ENCODE measurements at regions not wholly inside any gene's neighbourhood (a gene's known extent, or its start where the extent isn't known, plus 50 kb on each side); places are given as distances from the start of the nearest gene placed in this dataset.

- DNase-seq (ENCODE audit: low read depth in 2 of 2), result no peak
- TF ChIP-seq CTCF (IDR thresholded peaks at IDR 0.05; ENCODE audit: low read depth, low read length), result no peak
Observed at GRCh38 chr14:30118992-30119640, 191.5 kb upstream of the PRKD1 start.

GRCh38 chr14:30125322-30125979 lies 197.8 kb upstream of the PRKD1 start:
- peak in 1 of 2 donors; percentile 18 for DNase-seq (ENCODE audit: low read depth in 2 of 2)
- H3K4me3 ChIP-seq (replicated peaks in 1 of 2; ENCODE audit: low read depth in 2 of 2, low read length in 2 of 2), result no peak overlapping the region
- no peak for TF ChIP-seq CTCF (IDR thresholded peaks at IDR 0.05; ENCODE audit: low read depth, low read length)

More at GRCh38 chr14:30118992-30119640, 191.5 kb upstream of the PRKD1 start:
- H3K4me3 ChIP-seq (replicated peaks in 1 of 2; ENCODE audit: low read depth in 2 of 2, low read length in 2 of 2), result no peak overlapping the region

- peak in 1 of 2 donors; percentile 25 for DNase-seq (ENCODE audit: low read depth in 2 of 2)
- no peak overlapping the region for H3K4me3 ChIP-seq (replicated peaks in 1 of 2; ENCODE audit: low read depth in 2 of 2, low read length in 2 of 2)
- TF ChIP-seq CTCF (IDR thresholded peaks at IDR 0.05; ENCODE audit: low read depth, low read length), result no peak
Observed at GRCh38 chr14:30129807-30130206, 202.2 kb upstream of the PRKD1 start.

GRCh38 chr14:30131581-30132097 lies 204.0 kb upstream of the PRKD1 start:
- H3K4me3 ChIP-seq (replicated peaks in 1 of 2; ENCODE audit: low read depth in 2 of 2, low read length in 2 of 2), result no peak overlapping the region
- DNase-seq (ENCODE audit: low read depth in 2 of 2), result no peak
- TF ChIP-seq CTCF (IDR thresholded peaks at IDR 0.05; ENCODE audit: low read depth, low read length), result no peak

GRCh38 chr14:30132196-30132595 lies 204.5 kb upstream of the PRKD1 start:
- TF ChIP-seq CTCF (IDR thresholded peaks at IDR 0.05; ENCODE audit: low read depth, low read length), result no peak
- DNase-seq (ENCODE audit: low read depth in 2 of 2), result no peak
- H3K4me3 ChIP-seq (replicated peaks in 1 of 2; ENCODE audit: low read depth in 2 of 2, low read length in 2 of 2), result no peak overlapping the region

- H3K4me3 ChIP-seq (replicated peaks in 1 of 2; ENCODE audit: low read depth in 2 of 2, low read length in 2 of 2), result no peak overlapping the region
- no peak for DNase-seq (ENCODE audit: low read depth in 2 of 2)
- no peak for TF ChIP-seq CTCF (IDR thresholded peaks at IDR 0.05; ENCODE audit: low read depth, low read length)
Observed at GRCh38 chr14:30134936-30135335, 207.3 kb upstream of the PRKD1 start.

All from cardiac fibroblast (primary cell).